ENCODE measurements at regions not wholly inside any gene's neighbourhood (a gene's known extent, or its start where the extent isn't known, plus 50 kb on each side); places are given as distances from the start of the nearest gene placed in this dataset.

DNA sequence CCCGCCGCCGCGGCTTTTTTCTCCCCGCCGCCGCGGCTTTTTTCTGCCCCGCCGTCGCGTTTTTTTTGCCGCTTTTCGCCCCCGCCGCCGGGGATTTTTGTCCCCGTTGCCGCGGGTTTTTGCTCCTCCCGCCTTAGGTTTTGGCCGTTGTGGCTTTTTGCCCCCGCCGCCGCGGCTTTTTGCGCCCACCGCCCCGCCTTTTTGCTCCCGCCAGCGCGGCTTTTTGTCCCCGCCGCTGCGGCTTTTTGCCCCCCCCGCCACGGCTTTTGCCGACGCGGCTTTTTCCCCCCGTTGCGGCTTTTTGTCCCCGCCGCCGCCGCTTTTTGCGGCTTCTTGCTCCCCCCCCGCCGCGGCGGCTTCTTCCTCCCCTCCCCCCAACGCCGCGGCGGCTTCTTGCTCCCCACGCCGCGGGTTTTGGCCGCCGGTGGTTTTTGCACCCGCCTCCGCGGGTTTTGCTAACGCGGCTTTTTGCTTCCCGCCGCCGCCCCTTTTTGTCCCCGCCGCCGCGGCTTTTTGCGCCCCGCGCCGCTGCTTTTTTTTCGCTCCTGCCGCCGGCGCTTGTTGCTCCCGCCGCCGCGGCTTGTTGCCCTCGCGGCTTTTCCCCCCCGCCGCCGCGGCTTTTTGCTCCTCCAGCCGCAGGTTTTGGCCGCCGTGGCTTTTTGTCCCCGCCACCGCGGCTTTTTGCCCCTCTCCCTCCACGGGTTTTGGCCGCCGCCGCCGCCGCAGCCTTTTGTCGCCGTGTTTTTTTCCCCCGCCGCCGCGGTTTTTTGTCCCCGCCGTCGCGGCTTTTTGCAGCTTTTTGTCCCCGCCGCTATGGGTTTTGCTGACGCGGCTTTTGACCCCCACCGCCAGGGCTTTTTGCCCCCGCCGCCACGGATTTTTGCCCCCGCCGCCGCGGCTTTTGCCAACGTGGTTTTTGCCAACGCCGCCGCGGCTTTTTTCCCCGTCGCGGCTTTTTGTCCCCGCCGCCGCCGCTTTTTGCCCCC is 150.3 kb downstream of the KCNJ18 start:
- DNase-seq (ENCODE audit: low spot score): no peak
- Mint-ChIP-seq H3K36me3 (peaks cover 50% of the 10 kb centered on the region), H3K4me3 (no peak overlapping the region), H3K27ac (no peak overlapping the region), H3K9me3 (peaks cover 51% of the 10 kb centered on the region), H3K27me3 (ENCODE audit: low read depth) (peaks cover 6% of the 10 kb centered on the region; the same call in 1 of the 2 replicates), H3K4me1 (no peaks in the 10 kb centered on the region)
- no peak for ATAC-seq
- TF ChIP-seq, protein P1, sequence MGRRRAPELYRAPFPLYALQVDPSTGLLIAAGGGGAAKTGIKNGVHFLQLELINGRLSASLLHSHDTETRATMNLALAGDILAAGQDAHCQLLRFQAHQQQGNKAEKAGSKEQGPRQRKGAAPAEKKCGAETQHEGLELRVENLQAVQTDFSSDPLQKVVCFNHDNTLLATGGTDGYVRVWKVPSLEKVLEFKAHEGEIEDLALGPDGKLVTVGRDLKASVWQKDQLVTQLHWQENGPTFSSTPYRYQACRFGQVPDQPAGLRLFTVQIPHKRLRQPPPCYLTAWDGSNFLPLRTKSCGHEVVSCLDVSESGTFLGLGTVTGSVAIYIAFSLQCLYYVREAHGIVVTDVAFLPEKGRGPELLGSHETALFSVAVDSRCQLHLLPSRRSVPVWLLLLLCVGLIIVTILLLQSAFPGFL (CRISPR knock-in tag; IDR thresholded peaks at IDR 0.05; ENCODE audit: borderline replicate concordance): no peak
- TF ChIP-seq, protein P2, sequence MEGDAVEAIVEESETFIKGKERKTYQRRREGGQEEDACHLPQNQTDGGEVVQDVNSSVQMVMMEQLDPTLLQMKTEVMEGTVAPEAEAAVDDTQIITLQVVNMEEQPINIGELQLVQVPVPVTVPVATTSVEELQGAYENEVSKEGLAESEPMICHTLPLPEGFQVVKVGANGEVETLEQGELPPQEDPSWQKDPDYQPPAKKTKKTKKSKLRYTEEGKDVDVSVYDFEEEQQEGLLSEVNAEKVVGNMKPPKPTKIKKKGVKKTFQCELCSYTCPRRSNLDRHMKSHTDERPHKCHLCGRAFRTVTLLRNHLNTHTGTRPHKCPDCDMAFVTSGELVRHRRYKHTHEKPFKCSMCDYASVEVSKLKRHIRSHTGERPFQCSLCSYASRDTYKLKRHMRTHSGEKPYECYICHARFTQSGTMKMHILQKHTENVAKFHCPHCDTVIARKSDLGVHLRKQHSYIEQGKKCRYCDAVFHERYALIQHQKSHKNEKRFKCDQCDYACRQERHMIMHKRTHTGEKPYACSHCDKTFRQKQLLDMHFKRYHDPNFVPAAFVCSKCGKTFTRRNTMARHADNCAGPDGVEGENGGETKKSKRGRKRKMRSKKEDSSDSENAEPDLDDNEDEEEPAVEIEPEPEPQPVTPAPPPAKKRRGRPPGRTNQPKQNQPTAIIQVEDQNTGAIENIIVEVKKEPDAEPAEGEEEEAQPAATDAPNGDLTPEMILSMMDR (IDR thresholded peaks at IDR 0.05): no peak
- no peak for TF ChIP-seq ZNF416 (CRISPR knock-in tag; IDR thresholded peaks at IDR 0.05)
- TF ChIP-seq, protein P3, sequence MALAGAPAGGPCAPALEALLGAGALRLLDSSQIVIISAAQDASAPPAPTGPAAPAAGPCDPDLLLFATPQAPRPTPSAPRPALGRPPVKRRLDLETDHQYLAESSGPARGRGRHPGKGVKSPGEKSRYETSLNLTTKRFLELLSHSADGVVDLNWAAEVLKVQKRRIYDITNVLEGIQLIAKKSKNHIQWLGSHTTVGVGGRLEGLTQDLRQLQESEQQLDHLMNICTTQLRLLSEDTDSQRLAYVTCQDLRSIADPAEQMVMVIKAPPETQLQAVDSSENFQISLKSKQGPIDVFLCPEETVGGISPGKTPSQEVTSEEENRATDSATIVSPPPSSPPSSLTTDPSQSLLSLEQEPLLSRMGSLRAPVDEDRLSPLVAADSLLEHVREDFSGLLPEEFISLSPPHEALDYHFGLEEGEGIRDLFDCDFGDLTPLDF (CRISPR knock-in tag; IDR thresholded peaks at IDR 0.05): no peak
- TF ChIP-seq, protein P4, sequence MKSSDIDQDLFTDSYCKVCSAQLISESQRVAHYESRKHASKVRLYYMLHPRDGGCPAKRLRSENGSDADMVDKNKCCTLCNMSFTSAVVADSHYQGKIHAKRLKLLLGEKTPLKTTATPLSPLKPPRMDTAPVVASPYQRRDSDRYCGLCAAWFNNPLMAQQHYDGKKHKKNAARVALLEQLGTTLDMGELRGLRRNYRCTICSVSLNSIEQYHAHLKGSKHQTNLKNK (CRISPR knock-in tag; IDR thresholded peaks at IDR 0.05): no peak
- TF ChIP-seq NR3C1 (CRISPR knock-in tag; conservative IDR thresholded peaks at IDR 0.05; ENCODE audit: low read depth): no peak
- no peak for TF ChIP-seq SMAD3 (CRISPR knock-in tag; IDR thresholded peaks at IDR 0.05; ENCODE audit: borderline replicate concordance)
- TF ChIP-seq, protein P5, sequence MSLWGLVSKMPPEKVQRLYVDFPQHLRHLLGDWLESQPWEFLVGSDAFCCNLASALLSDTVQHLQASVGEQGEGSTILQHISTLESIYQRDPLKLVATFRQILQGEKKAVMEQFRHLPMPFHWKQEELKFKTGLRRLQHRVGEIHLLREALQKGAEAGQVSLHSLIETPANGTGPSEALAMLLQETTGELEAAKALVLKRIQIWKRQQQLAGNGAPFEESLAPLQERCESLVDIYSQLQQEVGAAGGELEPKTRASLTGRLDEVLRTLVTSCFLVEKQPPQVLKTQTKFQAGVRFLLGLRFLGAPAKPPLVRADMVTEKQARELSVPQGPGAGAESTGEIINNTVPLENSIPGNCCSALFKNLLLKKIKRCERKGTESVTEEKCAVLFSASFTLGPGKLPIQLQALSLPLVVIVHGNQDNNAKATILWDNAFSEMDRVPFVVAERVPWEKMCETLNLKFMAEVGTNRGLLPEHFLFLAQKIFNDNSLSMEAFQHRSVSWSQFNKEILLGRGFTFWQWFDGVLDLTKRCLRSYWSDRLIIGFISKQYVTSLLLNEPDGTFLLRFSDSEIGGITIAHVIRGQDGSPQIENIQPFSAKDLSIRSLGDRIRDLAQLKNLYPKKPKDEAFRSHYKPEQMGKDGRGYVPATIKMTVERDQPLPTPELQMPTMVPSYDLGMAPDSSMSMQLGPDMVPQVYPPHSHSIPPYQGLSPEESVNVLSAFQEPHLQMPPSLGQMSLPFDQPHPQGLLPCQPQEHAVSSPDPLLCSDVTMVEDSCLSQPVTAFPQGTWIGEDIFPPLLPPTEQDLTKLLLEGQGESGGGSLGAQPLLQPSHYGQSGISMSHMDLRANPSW (CRISPR knock-in tag; conservative IDR thresholded peaks at IDR 0.05; ENCODE audit: low read depth): no peak
- TF ChIP-seq ZNF423 (CRISPR knock-in tag; IDR thresholded peaks at IDR 0.05): no peak
- no peak for TF ChIP-seq NR2C2 (CRISPR knock-in tag; IDR thresholded peaks at IDR 0.05)
- no peak for TF ChIP-seq ZNF138 (CRISPR knock-in tag; conservative IDR thresholded peaks at IDR 0.05)
- no peak for TF ChIP-seq ATF1 (CRISPR knock-in tag; IDR thresholded peaks at IDR 0.05)
- TF ChIP-seq NFYB (CRISPR knock-in tag; conservative IDR thresholded peaks at IDR 0.05; ENCODE audit: low read depth): no peak
- TF ChIP-seq OVOL2 (CRISPR knock-in tag; IDR thresholded peaks at IDR 0.05; ENCODE audit: borderline replicate concordance): no peak
- TF ChIP-seq, protein P6, sequence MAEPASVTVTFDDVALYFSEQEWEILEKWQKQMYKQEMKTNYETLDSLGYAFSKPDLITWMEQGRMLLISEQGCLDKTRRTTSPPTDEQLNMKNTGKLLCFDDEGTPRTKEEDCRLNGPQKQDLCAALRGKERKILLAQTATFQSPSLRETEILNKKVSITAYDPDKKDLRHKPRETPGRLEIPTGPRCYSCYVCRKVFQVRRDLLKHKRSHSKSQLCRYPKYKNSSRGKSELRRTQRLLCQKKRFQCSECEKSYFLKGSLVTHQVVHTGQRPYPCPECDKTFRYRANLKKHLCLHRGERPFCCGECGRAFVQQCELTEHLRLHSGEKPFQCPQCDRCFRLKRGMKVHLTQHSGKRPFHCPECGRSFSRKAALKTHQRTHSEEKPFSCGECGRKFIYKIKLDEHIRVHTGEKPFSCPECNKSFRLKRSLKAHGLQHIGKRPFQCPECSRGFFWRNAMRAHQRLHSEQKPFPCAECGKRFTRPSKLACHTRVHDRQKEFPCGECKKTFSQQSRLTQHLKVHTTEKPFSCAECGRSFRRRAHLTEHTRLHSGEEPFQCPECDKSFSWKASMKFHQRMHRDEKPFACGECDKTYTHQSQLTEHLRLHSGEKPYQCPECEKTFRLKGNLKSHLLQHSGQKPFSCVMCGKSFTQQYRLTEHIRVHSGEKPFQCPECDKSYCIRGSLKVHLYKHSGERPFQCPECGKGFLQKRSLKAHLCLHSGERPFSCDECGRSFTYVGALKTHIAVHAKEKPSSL (CRISPR knock-in tag; conservative IDR thresholded peaks at IDR 0.05): no peak
- TF ChIP-seq, protein P7, sequence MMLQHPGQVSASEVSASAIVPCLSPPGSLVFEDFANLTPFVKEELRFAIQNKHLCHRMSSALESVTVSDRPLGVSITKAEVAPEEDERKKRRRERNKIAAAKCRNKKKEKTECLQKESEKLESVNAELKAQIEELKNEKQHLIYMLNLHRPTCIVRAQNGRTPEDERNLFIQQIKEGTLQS (CRISPR knock-in tag; conservative IDR thresholded peaks at IDR 0.05): no peak
- TF ChIP-seq, protein P8, sequence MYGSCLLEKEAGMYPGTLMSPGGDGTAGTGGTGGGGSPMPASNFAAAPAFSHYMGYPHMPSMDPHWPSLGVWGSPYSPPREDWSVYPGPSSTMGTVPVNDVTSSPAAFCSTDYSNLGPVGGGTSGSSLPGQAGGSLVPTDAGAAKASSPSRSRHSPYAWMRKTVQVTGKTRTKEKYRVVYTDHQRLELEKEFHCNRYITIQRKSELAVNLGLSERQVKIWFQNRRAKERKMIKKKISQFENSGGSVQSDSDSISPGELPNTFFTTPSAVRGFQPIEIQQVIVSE (CRISPR knock-in tag; IDR thresholded peaks at IDR 0.05; ENCODE audit: borderline replicate concordance): no peak
- ChIA-PET CTCF (no interaction called here), POLR2A (no interaction called here)
